MG63 (cell line): ENCODE measurements at regions not wholly inside any gene's neighbourhood (a gene's known extent, or its start where the extent isn't known, plus 50 kb on each side); places are given as distances from the start of the nearest gene placed in this dataset.
"Not testable (repeated sequence)": the region's sequence is repeated elsewhere in the genome, so short reads cannot be mapped to it uniquely, and the experiment has no call there.

ENCODE experiments used
- DNase-seq: peaks from one replicate; pipeline ENCODE4 v3.0.0-alpha.2; 2020
- H3K27me3 ChIP-seq: fragments of 250-450 bp; sonication (Bioruptor Pico); 2 replicates; pipeline ENCODE4 v1.5.1; 2020; ENCODE audit warnings: mild to moderate bottlenecking, moderate library complexity
- H3K36me3 ChIP-seq: fragments of 250-450 bp; sonication (Bioruptor Pico); 2 replicates; pipeline ENCODE4 v1.5.1; 2020; ENCODE audit warnings: mild to moderate bottlenecking, moderate library complexity
- H3K4me3 ChIP-seq: fragments of 250-450 bp; sonication (Bioruptor Pico); 2 replicates; pipeline ENCODE4 v1.5.1; 2020; ENCODE audit warnings: mild to moderate bottlenecking, moderate library complexity
- H3K9me3 ChIP-seq: fragments of 250-450 bp; sonication (Bioruptor Pico); 2 replicates; pipeline ENCODE4 v1.5.1; 2020; ENCODE audit warnings: mild to moderate bottlenecking, moderate library complexity

DNA sequence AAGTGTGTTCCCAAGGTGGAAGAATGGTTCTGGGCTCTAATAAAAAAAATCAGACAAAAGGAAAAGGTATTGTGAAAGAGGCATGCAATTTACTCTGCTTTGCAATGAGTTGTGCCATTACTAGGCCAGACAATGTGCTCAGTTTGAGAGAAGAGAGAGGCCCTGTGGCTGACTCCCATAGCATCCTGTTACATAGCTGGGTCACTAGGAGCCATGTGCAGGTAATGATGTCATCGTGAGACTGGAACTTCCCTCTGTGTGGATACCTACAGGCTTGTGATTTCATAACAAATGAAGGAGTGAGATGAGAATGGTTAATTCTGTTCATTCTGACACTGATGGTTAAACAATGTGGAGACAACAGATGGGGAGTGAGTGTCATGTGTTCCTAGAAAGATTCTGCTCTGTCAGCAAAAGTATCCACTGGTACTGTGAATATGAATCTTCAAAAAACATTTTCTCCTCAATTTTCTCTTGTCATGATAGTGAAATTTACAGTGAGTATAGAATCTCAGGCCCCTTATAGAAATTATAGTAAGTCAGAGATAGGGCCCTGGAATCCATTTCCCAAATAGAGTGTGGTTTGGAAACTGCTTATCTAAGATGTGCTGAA lies 648.7 kb upstream of the DPPA4 start:
- no peak for DNase-seq
- Histone ChIP-seq H3K27me3 (no peaks in the 10 kb centered on the region), H3K36me3 (no peaks in the 10 kb centered on the region), H3K4me3 (no peak overlapping the region), H3K9me3 (no peaks in the 10 kb centered on the region)

DNA sequence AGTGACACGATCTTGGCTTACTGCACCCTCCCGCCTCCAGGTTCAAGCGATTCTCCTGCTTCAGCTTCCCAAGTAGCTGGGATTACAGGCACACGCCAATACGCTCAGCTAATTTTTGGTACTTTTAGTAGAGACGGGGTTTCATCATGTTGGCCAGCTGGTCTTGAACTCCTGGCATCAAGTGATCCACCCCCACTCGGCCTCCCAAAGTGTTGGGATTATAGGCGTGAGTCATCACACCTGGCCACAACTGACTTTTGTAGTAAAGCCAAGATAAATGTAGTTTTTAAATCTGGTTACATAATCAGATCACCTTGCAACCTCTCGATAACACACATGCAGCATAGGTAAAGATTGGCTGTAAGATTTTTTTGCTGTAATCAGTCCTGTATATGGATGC lies 657.5 kb upstream of the DPPA4 start:
- no peaks in the 10 kb centered on the region for H3K27me3 ChIP-seq

DNA sequence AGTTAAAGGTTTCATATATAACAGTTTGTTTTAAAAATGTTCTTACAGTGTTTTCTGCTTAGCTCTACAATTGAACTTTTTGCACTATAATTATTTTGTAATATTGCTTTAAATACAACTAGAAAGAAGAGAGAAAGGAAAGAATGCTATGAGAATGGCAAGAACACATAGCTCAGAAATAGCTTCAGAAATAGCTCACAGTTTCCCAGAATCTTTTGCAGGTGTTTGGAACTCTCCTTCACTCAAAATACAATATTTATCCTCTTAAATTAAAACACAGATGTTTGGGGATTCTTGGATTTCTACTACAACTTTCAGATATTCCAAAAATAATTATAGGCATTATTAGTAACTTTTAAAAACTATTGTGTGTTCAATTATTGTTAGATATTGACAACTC lies 658.0 kb upstream of the DPPA4 start:
- no peak for DNase-seq
- Histone ChIP-seq H3K36me3 (no peaks in the 10 kb centered on the region), H3K9me3 (no peaks in the 10 kb centered on the region), H3K27me3 (no peaks in the 10 kb centered on the region), H3K4me3 (no peak overlapping the region)

More for the DNA sequence above, 657.5 kb upstream of the DPPA4 start:
- no peak for DNase-seq
- no peaks in the 10 kb centered on the region for H3K9me3 ChIP-seq
- no peak overlapping the region for H3K4me3 ChIP-seq
- H3K36me3 ChIP-seq, result no peaks in the 10 kb centered on the region

DNA sequence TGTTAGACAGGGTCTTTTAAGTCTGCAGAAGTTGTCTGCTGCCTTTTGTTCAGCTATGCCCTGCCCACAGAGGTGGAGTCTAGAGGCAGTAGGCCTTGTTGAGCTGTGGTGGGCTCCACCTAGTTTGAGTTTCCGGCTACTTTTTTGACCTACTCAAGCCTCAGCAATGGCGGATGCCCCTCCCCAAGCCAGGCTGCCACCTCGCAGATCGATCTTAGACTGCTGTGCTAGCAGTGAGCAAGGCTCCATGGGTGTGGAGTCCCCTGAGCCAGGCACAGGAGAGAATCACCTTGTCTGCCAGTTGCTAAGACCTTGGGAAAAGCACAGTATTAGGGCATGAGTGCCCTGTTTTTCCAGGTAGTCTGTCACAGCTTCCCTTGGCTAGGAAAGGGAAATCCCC lies 664.6 kb upstream of the DPPA4 start:
- not testable (repeated sequence) for H3K27me3 ChIP-seq, DNase-seq, H3K36me3 ChIP-seq, H3K4me3 ChIP-seq, H3K9me3 ChIP-seq

DNA sequence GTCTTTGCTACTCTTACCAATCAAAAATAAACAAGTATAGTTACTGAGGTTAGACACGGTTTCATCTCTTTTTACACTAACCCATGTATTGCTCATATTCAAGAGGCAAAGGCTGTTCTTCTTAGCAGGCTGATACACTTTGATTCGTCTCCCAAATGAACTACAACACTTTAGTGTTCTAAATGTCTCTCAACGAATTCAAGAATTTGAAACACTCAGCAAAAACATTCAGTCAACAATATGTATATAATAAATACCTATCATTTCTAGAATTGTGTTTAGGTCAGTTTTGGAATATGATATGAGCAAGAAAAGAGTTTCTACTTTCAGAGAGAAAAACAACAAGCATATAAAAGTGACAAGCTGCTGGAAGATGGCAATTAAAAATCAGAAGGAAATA lies 669.6 kb upstream of the DPPA4 start:
- no peak for DNase-seq
- Histone ChIP-seq H3K36me3 (no peaks in the 10 kb centered on the region), H3K9me3 (no peaks in the 10 kb centered on the region), H3K27me3 (no peaks in the 10 kb centered on the region), H3K4me3 (no peak overlapping the region)

DNA sequence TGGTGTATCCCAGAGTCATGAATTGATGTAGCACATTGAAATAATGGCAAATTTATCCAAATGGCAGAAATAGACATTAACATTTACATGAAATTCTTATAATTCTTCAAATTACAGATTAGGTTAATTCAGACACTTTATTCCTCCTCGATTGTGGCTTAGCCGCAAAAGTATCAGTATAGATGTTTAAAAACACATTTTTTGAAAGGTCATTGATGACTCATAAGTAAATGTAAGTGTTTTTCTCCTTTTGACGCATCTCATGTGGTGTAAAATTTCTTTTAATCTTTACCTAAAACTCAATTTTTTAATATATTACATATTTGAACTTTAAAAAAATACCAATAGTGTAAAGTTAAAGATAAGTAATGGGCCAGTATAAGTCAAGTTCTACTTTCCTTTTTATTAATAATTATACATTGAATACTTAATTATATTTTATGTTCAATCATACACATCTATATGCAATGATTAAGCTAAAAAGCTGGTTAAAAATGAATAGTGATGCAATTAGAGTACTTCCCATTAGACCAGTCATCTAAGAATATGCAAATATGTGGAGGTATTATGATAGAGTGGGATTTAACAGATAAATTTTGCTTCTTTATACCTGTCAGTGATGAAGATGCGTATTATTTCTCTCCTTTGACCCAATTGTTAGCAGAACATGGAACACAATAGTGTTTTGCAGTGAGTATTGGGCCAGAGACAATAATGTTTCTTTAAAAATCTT lies 678.1 kb upstream of the DPPA4 start:
- no peak for DNase-seq
- no peaks in the 10 kb centered on the region for H3K27me3 ChIP-seq
- H3K4me3 ChIP-seq, result no peak overlapping the region
- H3K36me3 ChIP-seq, result no peaks in the 10 kb centered on the region
- no peaks in the 10 kb centered on the region for H3K9me3 ChIP-seq

DNA sequence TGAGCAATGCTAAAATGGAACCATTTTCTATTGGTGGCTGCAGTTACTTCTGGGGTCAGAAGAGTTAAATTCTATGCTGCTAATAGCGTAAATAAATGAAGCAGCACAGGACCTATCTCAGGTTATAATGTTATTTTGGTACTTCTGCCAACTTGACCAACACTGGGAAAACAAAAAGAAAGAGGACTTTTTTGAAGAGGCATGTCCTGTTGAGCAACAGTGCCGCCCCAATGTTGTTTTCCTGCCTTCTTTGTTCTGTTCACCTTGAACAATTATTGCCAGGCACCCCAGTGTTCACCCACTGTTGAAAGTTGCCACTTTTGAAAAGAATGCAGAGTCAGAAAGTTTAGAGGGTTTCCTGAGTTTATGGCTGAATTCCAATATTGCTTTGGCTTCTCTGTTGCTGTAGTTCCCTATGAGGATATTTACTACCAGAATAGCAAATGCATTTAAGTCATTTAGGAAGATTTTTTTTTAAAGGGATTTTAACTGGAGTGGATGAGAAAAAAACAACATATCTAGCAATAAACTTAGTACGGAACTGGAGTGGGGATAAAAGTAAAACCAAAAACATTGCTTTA lies 679.0 kb upstream of the DPPA4 start:
- DNase-seq, result no peak
- no peak overlapping the region for H3K4me3 ChIP-seq
- H3K27me3 ChIP-seq, result no peaks in the 10 kb centered on the region
- no peaks in the 10 kb centered on the region for H3K9me3 ChIP-seq
- no peaks in the 10 kb centered on the region for H3K36me3 ChIP-seq

DNA sequence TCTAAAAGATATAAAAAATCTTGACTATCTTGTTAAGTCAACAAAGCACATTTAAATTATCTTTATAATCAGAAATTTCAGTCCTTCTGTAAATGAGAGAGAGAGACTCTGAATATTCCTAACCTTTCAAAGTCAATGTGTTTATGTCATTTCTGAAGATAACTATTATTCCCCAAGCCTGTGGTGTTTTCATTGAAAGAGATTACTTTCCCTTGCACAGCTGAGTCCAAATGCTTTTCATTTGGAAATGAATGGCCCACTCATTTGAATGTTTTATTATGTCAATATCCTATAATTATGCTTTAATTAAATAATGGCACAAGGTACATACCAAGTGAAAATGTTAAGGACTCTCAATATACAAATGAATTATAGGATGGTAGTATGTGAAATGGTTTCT lies 680.0 kb upstream of the DPPA4 start:
- Histone ChIP-seq H3K27me3 (no peaks in the 10 kb centered on the region), H3K4me3 (no peak overlapping the region), H3K36me3 (no peaks in the 10 kb centered on the region), H3K9me3 (no peaks in the 10 kb centered on the region)
- no peak for DNase-seq

DNA sequence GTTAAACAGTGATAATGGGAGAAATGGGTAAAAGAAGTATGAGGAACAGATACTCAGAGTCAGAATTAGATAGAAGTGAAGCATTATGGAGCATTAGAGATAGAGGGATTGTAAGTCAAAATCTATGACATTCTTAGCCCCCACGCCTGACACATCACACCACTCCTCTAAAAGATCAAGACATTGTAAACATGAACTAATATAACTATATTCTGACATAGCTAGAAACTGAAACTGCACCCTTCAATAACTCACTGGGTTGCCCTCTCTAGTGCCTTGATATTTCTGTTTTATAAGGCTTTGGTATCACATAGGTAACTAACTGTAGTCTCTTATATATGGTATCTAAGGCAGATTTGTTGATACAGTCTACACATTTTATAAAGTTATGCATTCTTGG lies 684.3 kb upstream of the DPPA4 start:
- Histone ChIP-seq H3K9me3 (no peaks in the 10 kb centered on the region; the same call in 1 of the 2 replicates), H3K27me3 (no peaks in the 10 kb centered on the region), H3K4me3 (no peak overlapping the region), H3K36me3 (no peaks in the 10 kb centered on the region)
- DNase-seq, result no peak

DNA sequence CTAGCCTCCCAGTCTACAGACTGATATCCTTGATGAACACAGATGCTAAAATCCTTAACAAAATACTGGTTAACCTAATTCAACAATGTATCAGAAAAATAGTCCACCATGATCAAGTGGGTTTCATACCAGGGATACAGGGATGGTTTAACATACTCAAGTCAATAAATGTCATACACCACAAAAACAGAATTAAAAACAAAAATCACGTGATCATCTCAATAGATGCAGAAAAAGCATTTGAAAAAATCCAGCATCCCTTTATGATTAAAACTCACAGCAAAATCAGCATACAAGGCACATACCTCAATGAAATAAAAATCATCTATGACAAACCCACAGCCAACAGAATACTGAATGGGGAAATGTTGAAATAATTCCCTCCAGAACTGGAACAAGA lies 685.7 kb upstream of the DPPA4 start:
- H3K27me3 ChIP-seq, H3K4me3 ChIP-seq, DNase-seq, H3K9me3 ChIP-seq, H3K36me3 ChIP-seq: not testable (repeated sequence)

DNA sequence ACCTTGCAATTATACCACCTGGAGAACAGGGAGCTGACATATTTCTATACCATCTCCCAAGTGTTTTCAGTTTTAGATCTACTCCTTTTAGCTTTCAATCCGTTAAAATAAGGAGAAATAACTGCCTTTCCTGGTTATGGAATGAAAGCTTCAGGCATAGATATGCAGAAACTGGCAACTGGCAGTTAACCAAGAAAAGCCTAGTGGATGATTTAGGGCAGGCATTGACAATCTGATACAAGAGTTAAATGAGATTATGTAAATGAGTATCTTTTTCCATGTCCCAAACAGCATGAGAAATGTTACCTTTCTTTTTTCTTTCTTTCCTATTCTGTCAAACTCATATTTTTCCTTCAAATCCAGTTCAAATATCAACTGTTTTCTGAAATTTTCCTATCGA lies 689.1 kb upstream of the DPPA4 start:
- no peak overlapping the region for H3K4me3 ChIP-seq
- DNase-seq, result no peak
- H3K27me3 ChIP-seq, result no peaks in the 10 kb centered on the region
- no peaks in the 10 kb centered on the region for H3K36me3 ChIP-seq
- peaks cover 3% of the 10 kb centered on the region for H3K9me3 ChIP-seq

DNA sequence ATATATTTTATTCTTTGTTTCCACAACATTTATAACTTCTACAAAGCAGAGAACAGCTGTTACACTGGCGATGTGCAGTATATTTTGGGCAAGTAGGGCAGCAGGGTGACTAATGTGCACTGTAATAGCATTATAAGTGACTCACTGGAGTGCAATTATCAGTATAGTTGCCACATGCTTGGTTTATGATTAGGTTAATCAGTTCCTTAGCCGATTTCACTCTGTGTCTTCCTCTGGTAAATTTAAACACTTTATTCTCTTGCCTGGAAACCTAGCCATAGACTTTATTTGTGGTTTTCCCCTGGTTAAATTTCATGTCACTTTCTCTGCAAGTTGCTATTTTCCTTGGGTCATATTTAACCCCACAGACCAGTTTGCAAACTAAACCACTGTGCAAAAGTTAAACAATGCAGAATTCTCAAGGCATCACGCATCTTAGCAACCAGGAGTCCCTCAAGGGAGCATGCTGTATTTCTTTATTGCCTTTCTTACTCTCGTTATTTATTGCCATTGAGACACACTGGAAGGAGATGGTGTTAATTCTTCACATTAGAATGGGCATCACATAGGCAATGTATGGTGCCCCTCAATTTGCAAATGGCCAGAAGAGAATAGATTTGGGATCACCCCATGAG lies 690.2 kb upstream of the DPPA4 start:
- no peaks in the 10 kb centered on the region for H3K36me3 ChIP-seq
- peaks cover 3% of the 10 kb centered on the region for H3K9me3 ChIP-seq
- no peaks in the 10 kb centered on the region for H3K27me3 ChIP-seq
- peak; percentile 59 for DNase-seq
- H3K4me3 ChIP-seq, result no peak overlapping the region

DNA sequence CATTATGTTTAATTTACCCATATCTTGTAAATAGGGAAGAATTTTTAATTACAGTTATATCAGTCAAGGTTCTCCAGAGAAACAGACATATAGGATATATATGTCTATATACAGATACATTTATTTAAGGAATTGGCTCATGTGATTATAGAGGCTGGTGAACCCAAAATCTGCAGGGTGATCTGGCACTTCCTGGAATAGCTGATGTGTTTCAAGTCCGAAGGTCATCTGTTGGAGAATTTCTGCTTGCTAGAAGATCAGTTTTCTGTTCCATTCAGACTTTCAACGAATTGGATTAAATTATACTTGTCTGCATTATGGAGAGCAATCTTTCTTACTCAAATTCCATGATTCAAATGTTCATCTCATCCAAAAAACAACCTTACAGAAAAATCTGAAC lies 694.6 kb upstream of the DPPA4 start:
- no peak overlapping the region for H3K4me3 ChIP-seq
- no peaks in the 10 kb centered on the region for H3K27me3 ChIP-seq
- no peaks in the 10 kb centered on the region for H3K36me3 ChIP-seq
- no peak for DNase-seq
- peaks cover 3% of the 10 kb centered on the region; the same call in 1 of the 2 replicates for H3K9me3 ChIP-seq

DNA sequence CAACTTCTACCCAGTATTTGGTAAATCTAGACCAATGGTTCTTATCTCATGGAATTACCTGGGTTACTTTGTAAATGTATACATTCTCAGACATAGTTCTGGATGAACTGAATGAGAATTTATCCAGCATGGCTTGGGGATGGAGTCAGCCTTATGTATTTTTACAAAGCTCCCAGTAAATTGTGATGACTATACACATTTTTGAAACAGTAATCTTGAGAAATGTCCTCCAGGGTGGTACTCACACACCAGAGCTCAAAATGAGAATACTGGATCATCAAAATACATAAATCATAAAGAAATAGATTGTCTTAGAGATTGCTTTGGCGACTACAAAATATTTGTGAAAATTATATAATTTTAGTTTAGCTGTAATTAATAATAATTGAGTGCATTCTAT lies 722.1 kb upstream of the DPPA4 start:
- no peaks in the 10 kb centered on the region for H3K27me3 ChIP-seq
- H3K36me3 ChIP-seq, result no peaks in the 10 kb centered on the region
- DNase-seq, result no peak
- H3K9me3 ChIP-seq, result no peaks in the 10 kb centered on the region
- no peak overlapping the region for H3K4me3 ChIP-seq

DNA sequence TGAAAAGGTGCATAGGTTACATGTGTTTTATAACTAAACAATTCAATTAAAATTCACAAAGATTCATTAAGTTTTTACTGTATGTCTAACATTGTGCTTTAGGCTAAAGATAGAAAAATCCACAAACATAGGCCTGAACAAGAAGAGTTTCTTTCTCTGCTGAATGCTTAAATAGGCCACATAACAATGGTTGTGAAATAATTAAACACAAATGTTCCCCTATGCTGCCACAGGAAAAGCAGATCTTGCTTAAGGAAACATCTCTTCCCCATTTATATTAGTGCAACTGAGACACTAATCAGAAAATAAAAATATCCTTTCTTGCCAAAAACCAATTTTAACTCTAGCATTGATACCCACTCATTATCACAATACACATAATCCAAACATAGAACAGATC lies 725.4 kb upstream of the DPPA4 start:
- H3K4me3 ChIP-seq, result no peak overlapping the region
- no peaks in the 10 kb centered on the region for H3K27me3 ChIP-seq
- H3K36me3 ChIP-seq, result no peaks in the 10 kb centered on the region
- H3K9me3 ChIP-seq, result no peaks in the 10 kb centered on the region
- DNase-seq, result no peak

DNA sequence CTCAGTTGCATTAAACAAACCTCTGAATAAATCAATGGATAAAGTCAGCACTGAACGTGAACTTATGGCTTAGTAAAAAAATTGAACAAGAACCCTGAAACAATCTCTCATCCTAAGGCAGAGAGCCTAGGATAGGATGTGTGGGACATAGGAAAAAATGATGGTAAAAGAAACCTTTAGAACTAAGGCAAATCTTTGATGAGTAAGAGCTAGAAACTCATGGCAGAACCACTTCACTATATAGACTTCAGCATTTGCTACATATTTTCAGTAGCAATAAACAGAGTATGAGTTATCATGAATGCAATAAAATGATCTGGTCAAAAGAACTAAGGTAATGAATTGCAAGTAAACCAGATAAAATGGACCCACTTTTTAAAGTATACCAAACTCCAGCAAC lies 725.8 kb upstream of the DPPA4 start:
- no peaks in the 10 kb centered on the region for H3K27me3 ChIP-seq
- H3K4me3 ChIP-seq, result no peak overlapping the region
- no peak for DNase-seq
- no peaks in the 10 kb centered on the region for H3K36me3 ChIP-seq
- no peaks in the 10 kb centered on the region for H3K9me3 ChIP-seq

DNA sequence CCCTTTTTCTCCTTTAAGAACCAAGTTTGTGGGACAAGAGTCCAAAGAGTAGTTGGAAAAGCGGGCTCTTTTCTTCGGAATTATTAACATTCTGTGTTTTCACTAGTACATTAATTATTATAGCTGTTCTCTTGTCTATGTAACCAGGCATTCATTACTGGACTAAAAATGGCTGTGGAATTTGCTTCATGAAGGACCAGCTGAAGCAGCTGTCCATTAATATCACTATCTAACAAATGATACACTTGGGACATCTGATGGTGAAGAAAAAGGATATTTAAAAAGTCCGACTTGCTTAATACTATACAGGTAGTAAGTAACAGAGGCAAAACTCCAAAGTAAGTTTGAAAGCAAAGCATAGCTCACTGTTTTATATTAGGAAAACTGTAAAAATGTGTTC lies 728.9 kb upstream of the DPPA4 start:
- Histone ChIP-seq H3K36me3 (no peaks in the 10 kb centered on the region), H3K9me3 (no peaks in the 10 kb centered on the region), H3K27me3 (no peaks in the 10 kb centered on the region), H3K4me3 (no peak overlapping the region)
- no peak for DNase-seq

DNA sequence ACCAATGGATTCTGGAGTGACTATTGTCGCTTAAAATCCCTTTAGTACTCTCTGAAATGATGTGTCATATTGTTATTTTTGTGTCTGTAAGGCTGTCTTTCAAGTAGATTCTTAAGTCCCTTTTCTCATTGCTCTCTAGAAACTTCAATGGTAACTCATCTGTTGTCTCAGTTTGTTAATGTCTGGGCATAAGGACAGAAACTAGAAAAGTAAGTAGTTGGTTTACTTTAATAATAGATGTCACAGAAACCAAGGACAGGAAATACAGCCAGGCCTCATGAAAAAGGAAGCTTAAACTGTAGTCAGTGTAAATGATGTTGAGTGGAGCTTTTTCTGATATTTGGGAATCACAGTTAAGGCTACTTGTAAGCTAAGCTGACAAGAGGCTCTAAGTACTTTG lies 730.2 kb upstream of the DPPA4 start:
- Histone ChIP-seq H3K36me3 (no peaks in the 10 kb centered on the region), H3K9me3 (no peaks in the 10 kb centered on the region), H3K4me3 (no peak overlapping the region), H3K27me3 (no peaks in the 10 kb centered on the region)
- DNase-seq, result no peak
